ENCODE measurements at regions not wholly inside any gene's neighbourhood (a gene's known extent, or its start where the extent isn't known, plus 50 kb on each side); places are given as distances from the start of the nearest gene placed in this dataset.
"Not testable (repeated sequence)": the region's sequence is repeated elsewhere in the genome, so short reads cannot be mapped to it uniquely, and the experiment has no call there.

GRCh38 chr2:111552625-111553024, 331.4 kb downstream of the ANAPC1 start:
- TF ChIP-seq, protein P1, sequence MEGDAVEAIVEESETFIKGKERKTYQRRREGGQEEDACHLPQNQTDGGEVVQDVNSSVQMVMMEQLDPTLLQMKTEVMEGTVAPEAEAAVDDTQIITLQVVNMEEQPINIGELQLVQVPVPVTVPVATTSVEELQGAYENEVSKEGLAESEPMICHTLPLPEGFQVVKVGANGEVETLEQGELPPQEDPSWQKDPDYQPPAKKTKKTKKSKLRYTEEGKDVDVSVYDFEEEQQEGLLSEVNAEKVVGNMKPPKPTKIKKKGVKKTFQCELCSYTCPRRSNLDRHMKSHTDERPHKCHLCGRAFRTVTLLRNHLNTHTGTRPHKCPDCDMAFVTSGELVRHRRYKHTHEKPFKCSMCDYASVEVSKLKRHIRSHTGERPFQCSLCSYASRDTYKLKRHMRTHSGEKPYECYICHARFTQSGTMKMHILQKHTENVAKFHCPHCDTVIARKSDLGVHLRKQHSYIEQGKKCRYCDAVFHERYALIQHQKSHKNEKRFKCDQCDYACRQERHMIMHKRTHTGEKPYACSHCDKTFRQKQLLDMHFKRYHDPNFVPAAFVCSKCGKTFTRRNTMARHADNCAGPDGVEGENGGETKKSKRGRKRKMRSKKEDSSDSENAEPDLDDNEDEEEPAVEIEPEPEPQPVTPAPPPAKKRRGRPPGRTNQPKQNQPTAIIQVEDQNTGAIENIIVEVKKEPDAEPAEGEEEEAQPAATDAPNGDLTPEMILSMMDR (conservative IDR thresholded peaks at IDR 0.05; ENCODE audit: low read depth, low read length), result not testable (repeated sequence)
- TF ChIP-seq EZH2phosphoT487 (IDR thresholded peaks at IDR 0.05; ENCODE audit: borderline replicate concordance, low read length), result not testable (repeated sequence)

Measured in PC-3 (cell line).